ENCODE measurements at regions not wholly inside any gene's neighbourhood (a gene's known extent, or its start where the extent isn't known, plus 50 kb on each side); places are given as distances from the start of the nearest gene placed in this dataset.
A peak's percentile ranks its signal among the peaks of the same experiment; 100 is the strongest.
"Not testable (repeated sequence)": the region's sequence is repeated elsewhere in the genome, so short reads cannot be mapped to it uniquely, and the experiment has no call there.

- H3K36me3 ChIP-seq (ENCODE audit: control insufficient read depth, insufficient read depth, low read length); H3K4me3 ChIP-seq (ENCODE audit: low read length); H3K27ac ChIP-seq (ENCODE audit: low read depth, low read length); H3K4me1 ChIP-seq (ENCODE audit: control insufficient read depth, insufficient read depth, low read length); H3K27me3 ChIP-seq (ENCODE audit: control insufficient read depth, insufficient read depth, low read length); H3K9ac ChIP-seq (ENCODE audit: low read length): not testable (repeated sequence)
Observed at GRCh38 chr2:132220589-132220988, 58.8 kb upstream of the ANKRD30BL start.

GRCh38 chr2:132221886-132222285, 60.1 kb upstream of the ANKRD30BL start:
- not testable (repeated sequence) for H3K27ac ChIP-seq (ENCODE audit: low read depth, low read length); H3K27me3 ChIP-seq (ENCODE audit: control insufficient read depth, insufficient read depth, low read length); H3K4me1 ChIP-seq (ENCODE audit: control insufficient read depth, insufficient read depth, low read length); H3K36me3 ChIP-seq (ENCODE audit: control insufficient read depth, insufficient read depth, low read length); H3K4me3 ChIP-seq (ENCODE audit: low read length); H3K9ac ChIP-seq (ENCODE audit: low read length)

GRCh38 chr2:132252191-132252893, 90.6 kb upstream of the ANKRD30BL start:
- Histone ChIP-seq H3K4me1 (ENCODE audit: control insufficient read depth, insufficient read depth, low read length) (no peaks in the 10 kb centered on the region), H3K27ac (ENCODE audit: low read depth, low read length) (no peak overlapping the region), H3K27me3 (ENCODE audit: control insufficient read depth, insufficient read depth, low read length) (no peaks in the 10 kb centered on the region), H3K4me3 (ENCODE audit: low read length) (no peak overlapping the region), H3K36me3 (ENCODE audit: control insufficient read depth, insufficient read depth, low read length) (no peaks in the 10 kb centered on the region), H3K9ac (ENCODE audit: low read length) (no peak overlapping the region)

GRCh38 chr2:132252894-132253264, 91.1 kb upstream of the ANKRD30BL start:
- no peaks in the 10 kb centered on the region for H3K27me3 ChIP-seq (ENCODE audit: control insufficient read depth, insufficient read depth, low read length)

GRCh38 chr2:132253496-132254305, 91.9 kb upstream of the ANKRD30BL start:
- Histone ChIP-seq H3K4me1 (ENCODE audit: control insufficient read depth, insufficient read depth, low read length) (no peaks in the 10 kb centered on the region), H3K27me3 (ENCODE audit: control insufficient read depth, insufficient read depth, low read length) (no peaks in the 10 kb centered on the region), H3K27ac (ENCODE audit: low read depth, low read length) (no peak overlapping the region), H3K9ac (ENCODE audit: low read length) (no peak overlapping the region), H3K4me3 (ENCODE audit: low read length) (no peak overlapping the region), H3K36me3 (ENCODE audit: control insufficient read depth, insufficient read depth, low read length) (no peaks in the 10 kb centered on the region)

More at GRCh38 chr2:132252894-132253264, 91.1 kb upstream of the ANKRD30BL start:
- H3K36me3 ChIP-seq (ENCODE audit: control insufficient read depth, insufficient read depth, low read length): no peaks in the 10 kb centered on the region
- H3K4me3 ChIP-seq (ENCODE audit: low read length): no peak overlapping the region
- no peak overlapping the region for H3K9ac ChIP-seq (ENCODE audit: low read length)
- no peak overlapping the region for H3K27ac ChIP-seq (ENCODE audit: low read depth, low read length)
- H3K4me1 ChIP-seq (ENCODE audit: control insufficient read depth, insufficient read depth, low read length): no peaks in the 10 kb centered on the region

GRCh38 chr2:132254306-132254919, 92.7 kb upstream of the ANKRD30BL start:
- not testable (repeated sequence) for H3K36me3 ChIP-seq (ENCODE audit: control insufficient read depth, insufficient read depth, low read length); H3K27ac ChIP-seq (ENCODE audit: low read depth, low read length); H3K9ac ChIP-seq (ENCODE audit: low read length); H3K4me3 ChIP-seq (ENCODE audit: low read length); H3K27me3 ChIP-seq (ENCODE audit: control insufficient read depth, insufficient read depth, low read length); H3K4me1 ChIP-seq (ENCODE audit: control insufficient read depth, insufficient read depth, low read length)

- Histone ChIP-seq H3K4me3 (ENCODE audit: low read length) (no peak overlapping the region), H3K9ac (ENCODE audit: low read length) (no peak overlapping the region), H3K27me3 (ENCODE audit: control insufficient read depth, insufficient read depth, low read length) (no peaks in the 10 kb centered on the region), H3K36me3 (ENCODE audit: control insufficient read depth, insufficient read depth, low read length) (no peaks in the 10 kb centered on the region), H3K4me1 (ENCODE audit: control insufficient read depth, insufficient read depth, low read length) (no peaks in the 10 kb centered on the region), H3K27ac (ENCODE audit: low read depth, low read length) (no peak overlapping the region)
Observed at GRCh38 chr2:132255714-132256113, 94.0 kb upstream of the ANKRD30BL start.

GRCh38 chr2:132256251-132256902, 94.6 kb upstream of the ANKRD30BL start:
- Histone ChIP-seq H3K27ac (ENCODE audit: low read depth, low read length) (no peak overlapping the region), H3K9ac (ENCODE audit: low read length) (no peak overlapping the region), H3K36me3 (ENCODE audit: control insufficient read depth, insufficient read depth, low read length) (no peaks in the 10 kb centered on the region), H3K27me3 (ENCODE audit: control insufficient read depth, insufficient read depth, low read length) (no peaks in the 10 kb centered on the region), H3K4me1 (ENCODE audit: control insufficient read depth, insufficient read depth, low read length) (no peaks in the 10 kb centered on the region), H3K4me3 (ENCODE audit: low read length) (no peak overlapping the region)

GRCh38 chr2:132256903-132257300, 95.2 kb upstream of the ANKRD30BL start:
- not testable (repeated sequence) for H3K9ac ChIP-seq (ENCODE audit: low read length); H3K36me3 ChIP-seq (ENCODE audit: control insufficient read depth, insufficient read depth, low read length); H3K27ac ChIP-seq (ENCODE audit: low read depth, low read length); H3K4me3 ChIP-seq (ENCODE audit: low read length); H3K27me3 ChIP-seq (ENCODE audit: control insufficient read depth, insufficient read depth, low read length); H3K4me1 ChIP-seq (ENCODE audit: control insufficient read depth, insufficient read depth, low read length)

GRCh38 chr2:132257301-132258171, 95.8 kb upstream of the ANKRD30BL start:
- H3K27me3 ChIP-seq (ENCODE audit: control insufficient read depth, insufficient read depth, low read length); H3K36me3 ChIP-seq (ENCODE audit: control insufficient read depth, insufficient read depth, low read length); H3K4me1 ChIP-seq (ENCODE audit: control insufficient read depth, insufficient read depth, low read length); H3K9ac ChIP-seq (ENCODE audit: low read length); H3K27ac ChIP-seq (ENCODE audit: low read depth, low read length): not testable (repeated sequence)
- peak overlapping the region; percentile 4 for H3K4me3 ChIP-seq (ENCODE audit: low read length)

- not testable (repeated sequence) for H3K4me3 ChIP-seq (ENCODE audit: low read length); H3K9ac ChIP-seq (ENCODE audit: low read length); H3K27ac ChIP-seq (ENCODE audit: low read depth, low read length); H3K36me3 ChIP-seq (ENCODE audit: control insufficient read depth, insufficient read depth, low read length); H3K4me1 ChIP-seq (ENCODE audit: control insufficient read depth, insufficient read depth, low read length); H3K27me3 ChIP-seq (ENCODE audit: control insufficient read depth, insufficient read depth, low read length)
Observed at GRCh38 chr2:132259276-132259675, 97.5 kb upstream of the ANKRD30BL start.

GRCh38 chr2:132265595-132265994, 103.8 kb upstream of the ANKRD30BL start:
- not testable (repeated sequence) for H3K9ac ChIP-seq (ENCODE audit: low read length); H3K36me3 ChIP-seq (ENCODE audit: control insufficient read depth, insufficient read depth, low read length); H3K27me3 ChIP-seq (ENCODE audit: control insufficient read depth, insufficient read depth, low read length); H3K27ac ChIP-seq (ENCODE audit: low read depth, low read length); H3K4me3 ChIP-seq (ENCODE audit: low read length); H3K4me1 ChIP-seq (ENCODE audit: control insufficient read depth, insufficient read depth, low read length)

All from rectal smooth muscle tissue (tissue), 1 donor.